CD4-positive, alpha-beta memory T cell (primary cell): ENCODE measurements at regions not wholly inside any gene's neighbourhood (a gene's known extent, or its start where the extent isn't known, plus 50 kb on each side); places are given as distances from the start of the nearest gene placed in this dataset.

Experiments
- CTCF ChIA-PET: fragments of 350-600 bp; sonication (Branson Sonifier 250); formaldehyde crosslinking; loops from one replicate; lab custom pipeline; 2021; ENCODE audit warnings: inconsistent platforms; ENCODE audit not compliant: partially characterized antibody; lab: Charles Lee
- POLR2A ChIA-PET: fragments of 350-600 bp; sonication (Branson Sonifier 250); formaldehyde crosslinking; loops from one replicate; lab custom pipeline; 2021; ENCODE audit not compliant: partially characterized antibody; lab: Charles Lee
- DNase-seq, 5 donors: peaks; one replicate each; pipeline versions ENCODE4 v3.0.0 to v3.0.0-alpha.2; 2020 to 2022; ENCODE audit warnings: mixed read lengths in 1 of 5
- H3K27ac ChIP-seq: one replicate; pipeline ENCODE4 v1.7.0; 2013; ENCODE audit warnings: low read depth, low read length
- H3K27me3 ChIP-seq: 2 replicates; pipeline ENCODE4 v1.7.0; 2013; ENCODE audit warnings: mild to moderate bottlenecking, low read length, moderate library complexity; ENCODE audit not compliant: insufficient read depth
- H3K36me3 ChIP-seq: 2 replicates; pipeline ENCODE4 v1.7.0; 2013; ENCODE audit warnings: mild to moderate bottlenecking, low read length, moderate library complexity; ENCODE audit not compliant: insufficient read depth
- H3K4me1 ChIP-seq: 2 replicates; pipeline ENCODE4 v1.7.0; 2013; ENCODE audit warnings: mild to moderate bottlenecking, low read length, moderate library complexity; ENCODE audit not compliant: insufficient read depth
- H3K4me3 ChIP-seq, 2 donors: one replicate each; pipeline ENCODE4 v1.7.0; 2013; ENCODE audit warnings: low read length in 2 of 2, mild to moderate bottlenecking in 1 of 2
- H3K9me3 ChIP-seq, 2 donors: one replicate each; pipeline ENCODE4 v1.7.0; 2013; ENCODE audit warnings: low read length in 2 of 2, control low read depth in 1 of 2; ENCODE audit not compliant: control insufficient read depth in 1 of 2
- H3K27ac Mint-ChIP-seq, 7 donors: one replicate each; pipeline ENCODE4 v1.8.0; 2020 to 2021; ENCODE audit warnings: mixed read lengths in 7 of 7, mild to moderate bottlenecking in 6 of 7, inconsistent platforms in 3 of 7, moderate library complexity in 3 of 7
- H3K27me3 Mint-ChIP-seq, 2 donors: one replicate each; pipeline ENCODE4 v1.8.0; 2020 to 2021; ENCODE audit warnings: mixed read lengths in 2 of 2
- H3K36me3 Mint-ChIP-seq, 2 donors: one replicate each; pipeline ENCODE4 v1.8.0; 2020 to 2021; ENCODE audit warnings: mixed read lengths in 2 of 2, inconsistent platforms in 1 of 2, mild to moderate bottlenecking in 1 of 2
- H3K4me1 Mint-ChIP-seq, 4 donors: one replicate each; pipeline ENCODE4 v1.8.0; 2020 to 2021; ENCODE audit warnings: mixed read lengths in 4 of 4, mild to moderate bottlenecking in 1 of 4
- H3K4me3 Mint-ChIP-seq, 8 donors: one replicate each; pipeline ENCODE4 v1.8.0; 2020 to 2021; ENCODE audit warnings: mixed read lengths in 8 of 8, mild to moderate bottlenecking in 7 of 8, moderate library complexity in 6 of 8, inconsistent platforms in 3 of 8
- H3K9me3 Mint-ChIP-seq, 8 donors: one replicate each; pipeline ENCODE4 v1.8.0; 2020 to 2021; ENCODE audit warnings: mixed read lengths in 8 of 8, mild to moderate bottlenecking in 5 of 8, inconsistent platforms in 3 of 8, moderate library complexity in 1 of 8
- intact Hi-C: fragments of 100-400 bp; cut with micrococcal nuclease; formaldehyde crosslinking; loops from one replicate; pipeline ENCODE4 v1.15.1; 2023

GRCh38 chr1:96365596-96366390 is 355.8 kb upstream of the PTBP2 start:
- H3K27ac ChIP-seq: no peak overlapping the region
- H3K9me3 Mint-ChIP-seq: peaks cover 0 to 5% (median 0%) of the 10 kb centered on the region in 8 donors
- ChIA-PET CTCF (no interaction called here), POLR2A (no interaction called here)
- H3K4me3 ChIP-seq: no peak overlapping the region
- no peaks in the 10 kb centered on the region for H3K27me3 Mint-ChIP-seq
- no peaks in the 10 kb centered on the region for H3K36me3 ChIP-seq
- intact Hi-C loops: no loop called here
- no peaks in the 10 kb centered on the region for H3K4me1 Mint-ChIP-seq
- no peak for DNase-seq
- H3K4me1 ChIP-seq: no peaks in the 10 kb centered on the region
- H3K9me3 ChIP-seq: no peaks in the 10 kb centered on the region
- H3K27ac Mint-ChIP-seq: no peak overlapping the region
- H3K4me3 Mint-ChIP-seq: no peak overlapping the region
- H3K27me3 ChIP-seq: no peaks in the 10 kb centered on the region
- H3K36me3 Mint-ChIP-seq: no peaks in the 10 kb centered on the region

DNA sequence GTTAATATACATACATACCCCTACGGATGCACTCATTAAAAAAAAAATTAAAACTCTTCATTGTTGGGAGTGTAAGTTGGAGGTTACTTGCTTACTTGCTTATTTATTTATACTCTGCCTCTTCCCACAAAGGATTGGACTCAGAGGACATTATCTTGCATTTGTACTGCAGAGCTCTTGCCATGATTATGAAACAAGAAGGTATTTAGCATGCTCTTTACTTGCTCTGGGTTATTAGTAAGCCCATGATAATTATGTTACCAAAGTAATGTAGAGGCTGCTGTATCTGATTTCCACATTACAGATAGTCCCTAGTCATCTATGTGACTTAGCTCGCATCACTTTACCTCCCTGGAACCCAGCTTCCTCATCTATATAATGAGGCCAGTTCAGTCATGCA is 355.1 kb upstream of the PTBP2 start:
- ChIA-PET CTCF (no interaction called here), POLR2A (no interaction called here)
- Histone ChIP-seq H3K4me1 (no peaks in the 10 kb centered on the region), H3K9me3 (no peaks in the 10 kb centered on the region), H3K27me3 (no peaks in the 10 kb centered on the region), H3K36me3 (no peaks in the 10 kb centered on the region), H3K4me3 (no peak overlapping the region), H3K27ac (no peak overlapping the region)
- Mint-ChIP-seq H3K4me1 (no peaks in the 10 kb centered on the region), H3K36me3 (no peaks in the 10 kb centered on the region), H3K9me3 (peaks cover 0 to 5% (median 0%) of the 10 kb centered on the region in 8 donors), H3K27ac (no peak overlapping the region), H3K4me3 (no peak overlapping the region), H3K27me3 (no peaks in the 10 kb centered on the region)
- intact Hi-C loops: no loop called here
- no peak for DNase-seq

DNA sequence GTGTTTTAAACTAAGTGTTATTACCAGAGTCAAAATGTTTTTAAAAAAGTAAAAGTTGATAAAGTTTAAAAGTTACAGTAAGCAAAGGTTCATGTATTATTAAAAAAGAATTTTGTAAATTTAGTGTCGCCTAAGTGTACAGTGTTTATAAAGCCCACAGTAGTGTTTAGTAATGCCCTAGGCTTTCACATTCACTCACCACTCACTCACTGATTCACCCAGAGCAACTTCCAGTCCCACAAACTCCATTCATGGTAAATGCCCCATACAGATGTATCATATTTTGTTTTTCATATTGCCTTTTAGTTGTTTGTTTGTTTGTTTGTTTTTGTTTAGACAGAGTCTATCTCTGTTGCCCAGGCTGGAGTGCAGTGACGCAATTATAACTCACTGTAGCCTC is 353.8 kb upstream of the PTBP2 start:
- Mint-ChIP-seq H3K4me3 (no peak overlapping the region), H3K36me3 (no peaks in the 10 kb centered on the region), H3K4me1 (no peaks in the 10 kb centered on the region), H3K27me3 (no peaks in the 10 kb centered on the region), H3K9me3 (peaks cover 0 to 5% (median 0%) of the 10 kb centered on the region in 8 donors), H3K27ac (no peak overlapping the region)
- no peak for DNase-seq
- Histone ChIP-seq H3K4me3 (no peak overlapping the region), H3K9me3 (no peaks in the 10 kb centered on the region), H3K4me1 (no peaks in the 10 kb centered on the region), H3K36me3 (no peaks in the 10 kb centered on the region), H3K27me3 (no peaks in the 10 kb centered on the region), H3K27ac (no peak overlapping the region)
- CTCF ChIA-PET: no interaction called here
- POLR2A ChIA-PET: no interaction called here
- intact Hi-C loops: no loop called here

DNA sequence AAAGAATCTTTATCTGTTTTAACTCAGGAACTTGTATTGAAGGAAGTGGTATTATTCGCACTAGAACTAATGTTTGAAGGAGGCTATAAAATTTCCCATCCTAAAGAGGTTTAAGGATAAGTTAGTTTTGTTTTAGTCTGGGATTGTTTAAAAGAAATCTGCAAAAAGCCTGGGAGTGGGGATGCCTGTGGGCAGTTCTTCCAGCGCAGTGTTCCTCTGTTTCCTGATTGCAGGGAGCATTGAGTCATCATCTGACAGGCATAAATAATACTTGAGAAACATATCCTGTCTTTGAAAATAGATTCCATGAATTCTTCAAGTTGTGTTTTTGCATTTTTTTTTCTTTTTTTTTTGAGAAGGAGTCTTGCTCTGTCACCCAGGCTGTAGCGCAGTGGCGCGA is 350.8 kb upstream of the PTBP2 start:
- Histone ChIP-seq H3K4me3 (no peak overlapping the region), H3K27ac (no peak overlapping the region), H3K36me3 (no peaks in the 10 kb centered on the region), H3K27me3 (no peaks in the 10 kb centered on the region), H3K4me1 (no peaks in the 10 kb centered on the region), H3K9me3 (no peaks in the 10 kb centered on the region)
- H3K36me3 Mint-ChIP-seq: no peaks in the 10 kb centered on the region
- ChIA-PET CTCF (no interaction called here), POLR2A (no interaction called here)
- no peak for DNase-seq
- peaks cover 0 to 5% (median 0%) of the 10 kb centered on the region in 8 donors for H3K9me3 Mint-ChIP-seq
- no peak overlapping the region for H3K4me3 Mint-ChIP-seq
- no peak overlapping the region for H3K27ac Mint-ChIP-seq
- no peaks in the 10 kb centered on the region for H3K4me1 Mint-ChIP-seq
- intact Hi-C loops: no loop called here
- no peaks in the 10 kb centered on the region for H3K27me3 Mint-ChIP-seq

DNA sequence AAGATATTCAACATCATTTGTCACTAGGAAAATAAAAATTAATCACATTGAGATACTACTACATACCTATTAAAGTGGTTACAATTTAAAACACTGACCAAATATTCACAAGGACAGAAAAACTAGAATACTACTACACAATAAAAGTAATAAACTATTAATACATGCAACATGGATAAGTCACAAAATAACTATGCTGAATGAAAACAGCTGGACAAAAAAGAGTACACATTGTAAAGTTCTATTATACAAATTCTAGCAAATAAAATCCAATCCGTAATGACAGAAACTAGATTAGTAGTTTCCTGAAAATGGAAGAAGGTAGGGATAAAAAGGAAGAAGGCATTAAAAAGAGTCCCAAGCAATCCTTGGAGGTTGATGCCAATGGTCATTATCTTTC is 348.7 kb upstream of the PTBP2 start:
- Mint-ChIP-seq H3K36me3 (no peaks in the 10 kb centered on the region), H3K9me3 (peaks cover 0 to 5% (median 2%) of the 10 kb centered on the region in 8 donors), H3K27ac (no peak overlapping the region), H3K4me1 (no peaks in the 10 kb centered on the region), H3K4me3 (no peak overlapping the region), H3K27me3 (no peaks in the 10 kb centered on the region)
- intact Hi-C loops: no loop called here
- ChIA-PET CTCF (no interaction called here), POLR2A (no interaction called here)
- DNase-seq: no peak
- Histone ChIP-seq H3K36me3 (no peaks in the 10 kb centered on the region), H3K27me3 (no peaks in the 10 kb centered on the region), H3K4me3 (no peak overlapping the region), H3K9me3 (no peaks in the 10 kb centered on the region), H3K4me1 (no peaks in the 10 kb centered on the region), H3K27ac (no peak overlapping the region)

DNA sequence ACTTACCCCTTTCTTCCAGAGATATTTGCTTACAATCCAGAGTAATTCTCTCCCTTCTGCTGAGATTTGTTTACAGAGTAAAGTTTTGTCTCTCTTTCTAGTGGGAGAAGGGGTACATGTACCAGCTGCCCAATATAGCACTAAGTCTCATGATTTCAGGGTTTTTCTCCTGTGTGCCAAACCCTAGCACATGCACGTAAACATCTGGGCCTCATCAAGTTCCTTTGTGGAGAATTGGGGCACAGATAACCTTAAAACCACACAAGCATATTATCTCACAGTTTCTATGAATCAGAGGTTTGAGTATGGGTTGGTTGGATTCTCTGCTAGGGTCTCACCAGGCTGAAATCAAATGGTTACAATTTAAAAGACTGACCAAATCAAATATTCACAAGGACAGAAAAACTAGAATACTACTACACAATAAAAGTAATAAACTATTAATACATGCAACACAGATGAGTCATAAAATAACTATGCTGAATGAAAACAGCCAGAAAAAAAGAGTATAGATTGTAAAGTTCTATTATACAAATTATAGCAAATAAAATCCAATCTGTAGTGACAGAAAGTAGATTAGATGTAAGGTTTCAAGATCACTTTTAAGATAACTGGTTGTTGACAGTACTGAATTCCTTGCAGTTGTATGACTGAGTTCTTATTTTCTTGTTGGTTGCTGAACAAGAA is 347.4 kb upstream of the PTBP2 start:
- intact Hi-C loops: no loop called here
- CTCF ChIA-PET: no interaction called here
- H3K36me3 ChIP-seq: no peaks in the 10 kb centered on the region

GRCh38 chr1:96376846-96377245 is 344.7 kb upstream of the PTBP2 start:
- no peaks in the 10 kb centered on the region for H3K4me1 Mint-ChIP-seq
- H3K9me3 Mint-ChIP-seq: peaks cover 0 to 8% (median 3%) of the 10 kb centered on the region in 8 donors
- no peak overlapping the region for H3K27ac Mint-ChIP-seq
- Histone ChIP-seq H3K27me3 (no peaks in the 10 kb centered on the region), H3K9me3 (no peaks in the 10 kb centered on the region), H3K4me3 (no peak overlapping the region), H3K27ac (no peak overlapping the region), H3K4me1 (no peaks in the 10 kb centered on the region), H3K36me3 (no peaks in the 10 kb centered on the region)
- H3K4me3 Mint-ChIP-seq: no peak overlapping the region
- POLR2A ChIA-PET: no interaction called here
- CTCF ChIA-PET: no interaction called here
- DNase-seq: no peak
- no peaks in the 10 kb centered on the region for H3K36me3 Mint-ChIP-seq
- H3K27me3 Mint-ChIP-seq: no peaks in the 10 kb centered on the region
- intact Hi-C loops: no loop called here

More for the DNA sequence above, 347.4 kb upstream of the PTBP2 start:
- Histone ChIP-seq H3K27ac (no peak overlapping the region), H3K4me1 (no peaks in the 10 kb centered on the region), H3K9me3 (no peaks in the 10 kb centered on the region), H3K27me3 (no peaks in the 10 kb centered on the region), H3K4me3 (no peak overlapping the region)
- Mint-ChIP-seq H3K9me3 (peaks cover 0 to 5% (median 2%) of the 10 kb centered on the region in 8 donors), H3K4me1 (no peaks in the 10 kb centered on the region), H3K4me3 (no peak overlapping the region), H3K36me3 (no peaks in the 10 kb centered on the region), H3K27ac (no peak overlapping the region), H3K27me3 (no peaks in the 10 kb centered on the region)
- DNase-seq: no peak
- POLR2A ChIA-PET: no interaction called here
